ENCODE measurements at regions not wholly inside any gene's neighbourhood (a gene's known extent, or its start where the extent isn't known, plus 50 kb on each side); places are given as distances from the start of the nearest gene placed in this dataset.
A peak's percentile ranks its signal among the peaks of the same experiment; 100 is the strongest.

DNA sequence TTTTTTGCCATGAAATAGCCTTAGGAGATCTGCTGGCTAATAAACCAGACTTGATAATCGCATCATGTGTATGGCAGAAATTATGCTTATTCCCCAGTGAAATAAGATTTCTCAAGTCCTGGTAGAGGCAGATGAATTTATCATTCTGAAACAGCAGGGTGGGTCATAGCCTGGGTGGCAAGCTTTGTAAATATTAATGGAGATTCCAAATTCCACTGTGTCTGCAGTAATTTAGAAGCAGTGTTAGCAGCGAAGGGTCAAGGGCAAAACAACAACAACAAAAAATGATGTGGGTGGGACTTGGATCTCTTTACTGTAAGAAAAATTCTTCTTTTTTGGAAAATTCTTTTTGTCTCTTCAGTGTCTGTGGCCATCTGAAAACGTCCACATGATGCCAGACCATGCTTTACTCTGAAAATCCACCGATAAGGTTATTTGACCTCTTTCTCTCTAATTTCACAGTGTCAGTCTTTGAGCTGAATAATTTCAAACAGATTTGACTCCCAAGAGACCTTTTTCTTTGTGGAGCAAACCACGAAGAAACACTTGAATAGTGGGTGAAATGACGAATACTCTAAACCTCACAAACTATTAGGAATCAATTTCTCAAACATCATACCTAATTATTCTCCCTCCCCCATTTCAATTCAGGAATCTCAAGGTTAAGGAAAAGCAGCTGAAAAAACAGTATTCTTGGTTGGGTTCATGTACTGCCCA lies 106.0 kb upstream of the RPS23 start:
- no peak for DNase-seq

DNA sequence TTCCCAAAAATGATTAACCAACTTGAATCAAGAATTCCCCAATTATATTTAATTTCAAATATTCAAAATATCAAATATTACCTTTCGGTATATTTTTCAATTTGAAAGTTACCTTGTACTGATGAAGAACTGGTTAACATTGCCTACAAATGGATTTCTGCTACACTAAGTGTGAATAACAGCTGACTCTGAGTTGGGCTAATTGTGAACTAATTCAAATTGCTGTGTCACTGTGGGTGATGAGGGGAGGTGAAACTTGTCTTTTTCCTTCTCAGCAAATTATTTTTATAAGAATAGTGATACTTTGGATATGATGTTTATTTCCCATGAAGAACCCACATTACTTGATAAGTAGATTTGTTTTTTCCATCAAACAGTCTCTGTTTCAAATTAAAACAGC lies 103.4 kb upstream of the RPS23 start:
- no peak for DNase-seq

DNA sequence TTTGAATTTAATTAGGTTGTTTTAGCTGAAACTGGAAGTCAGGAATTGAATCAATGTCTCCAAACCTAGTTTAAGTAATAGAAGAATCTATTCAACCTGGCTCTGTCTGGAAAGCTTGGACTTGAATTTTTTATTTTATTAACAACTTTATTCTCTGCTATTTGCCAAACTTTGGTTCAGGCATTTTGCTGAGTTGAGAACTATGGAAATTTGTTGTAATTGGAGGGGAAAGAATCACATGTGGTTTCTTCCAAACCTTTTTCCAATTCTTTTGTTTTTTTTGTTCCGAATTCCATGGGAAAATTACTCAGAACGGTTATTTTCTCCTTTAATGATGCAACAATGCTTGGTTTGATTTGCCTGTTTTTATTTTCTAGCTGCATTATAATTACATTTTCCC lies 98.2 kb upstream of the RPS23 start:
- no peak for DNase-seq

DNA sequence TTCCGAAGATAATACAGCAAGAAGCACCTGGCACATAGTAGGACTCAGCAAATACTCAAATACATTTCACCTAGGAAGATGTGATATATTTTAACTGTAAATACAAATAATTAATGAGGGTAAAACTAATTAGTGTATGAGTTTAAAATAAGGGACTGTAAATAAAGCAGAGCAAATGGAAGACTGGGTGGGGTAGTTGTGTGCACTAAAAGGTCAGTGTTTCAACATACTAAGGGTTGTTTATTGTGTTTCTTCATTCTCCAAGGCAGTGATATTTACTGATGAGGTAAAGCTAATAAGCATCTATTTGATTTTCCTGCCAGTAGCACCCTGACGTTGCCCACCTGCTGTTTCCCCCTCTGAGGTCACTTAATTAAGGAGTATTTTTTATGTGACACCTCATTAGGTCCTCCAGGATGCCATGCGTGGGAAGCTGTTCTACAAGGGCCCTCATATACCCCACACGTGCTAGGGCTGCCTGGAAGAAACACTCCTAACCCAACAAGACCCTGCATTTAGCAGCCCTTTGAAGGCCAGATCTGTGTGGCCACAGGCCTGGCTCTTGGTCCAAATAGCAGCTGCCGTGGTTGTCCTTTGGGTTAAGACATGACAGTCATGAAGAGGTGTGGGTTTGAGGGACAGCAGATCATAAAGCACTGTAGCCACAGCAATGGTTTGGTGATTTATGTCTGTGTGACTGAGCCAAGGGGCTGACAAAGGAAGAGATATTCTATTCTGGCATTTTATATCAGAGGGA lies 97.5 kb upstream of the RPS23 start:
- DNase-seq: no peak

DNA sequence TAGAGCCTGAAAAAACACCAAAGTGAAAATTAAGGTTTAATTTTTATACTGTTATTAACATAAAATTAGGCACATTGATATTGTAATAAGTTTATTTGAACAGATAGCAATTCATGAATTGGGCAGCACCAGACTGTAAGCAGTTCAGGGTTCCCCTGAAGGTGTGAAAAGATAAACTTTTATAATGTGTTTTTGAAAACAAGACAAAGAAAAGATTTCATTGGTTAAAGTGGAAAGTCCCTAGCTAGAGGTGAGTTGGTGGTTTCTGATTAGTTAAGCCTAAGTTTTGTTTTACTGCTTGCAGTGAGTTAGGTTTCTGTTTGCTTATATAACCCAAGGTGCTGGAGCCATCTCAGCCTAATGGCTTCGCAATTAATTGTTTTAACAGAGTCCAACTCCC lies 96.5 kb upstream of the RPS23 start:
- no peak for DNase-seq

DNA sequence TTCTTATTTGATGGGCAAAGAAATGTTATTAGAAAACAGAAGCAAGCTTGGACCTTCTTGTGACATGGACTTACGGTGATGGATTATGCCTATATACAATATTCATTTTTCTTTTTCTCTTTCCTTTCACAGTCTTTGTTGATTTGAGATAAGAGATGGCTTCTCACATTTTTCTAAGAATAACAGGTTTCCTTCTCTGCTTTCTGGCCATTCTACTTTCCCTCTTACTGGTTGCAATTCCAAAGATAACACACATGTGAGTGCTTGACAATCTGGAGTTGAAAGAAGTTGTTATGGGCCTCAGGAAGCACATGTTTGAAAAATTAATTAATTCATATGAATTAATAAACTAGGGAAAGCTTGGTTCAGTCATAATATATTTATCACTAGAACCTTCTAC lies 89.8 kb upstream of the RPS23 start:
- DNase-seq: no peak

DNA sequence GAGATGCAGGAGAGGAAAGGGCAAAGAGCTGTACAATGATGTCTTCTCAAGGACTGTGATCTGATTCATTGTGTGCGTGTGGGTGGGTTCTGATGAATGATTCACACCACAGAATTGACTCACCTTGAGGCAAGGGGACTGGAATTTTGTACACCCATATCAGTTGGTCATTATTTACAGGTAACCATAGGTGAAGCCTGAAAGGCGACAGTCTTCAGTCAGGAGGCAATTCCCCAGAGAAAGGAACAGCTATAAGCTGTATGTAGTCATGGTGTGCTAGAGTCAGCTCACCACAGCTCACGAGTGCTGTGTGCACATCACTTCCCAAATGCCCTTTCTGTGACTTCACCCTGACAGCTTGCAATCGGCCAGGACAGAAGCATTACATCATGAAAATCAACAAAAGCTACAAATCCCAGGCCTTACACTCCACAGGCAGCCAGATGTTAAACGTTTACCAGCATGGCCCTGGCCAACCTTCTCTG lies 87.6 kb upstream of the RPS23 start:
- DNase-seq: no peak

DNA sequence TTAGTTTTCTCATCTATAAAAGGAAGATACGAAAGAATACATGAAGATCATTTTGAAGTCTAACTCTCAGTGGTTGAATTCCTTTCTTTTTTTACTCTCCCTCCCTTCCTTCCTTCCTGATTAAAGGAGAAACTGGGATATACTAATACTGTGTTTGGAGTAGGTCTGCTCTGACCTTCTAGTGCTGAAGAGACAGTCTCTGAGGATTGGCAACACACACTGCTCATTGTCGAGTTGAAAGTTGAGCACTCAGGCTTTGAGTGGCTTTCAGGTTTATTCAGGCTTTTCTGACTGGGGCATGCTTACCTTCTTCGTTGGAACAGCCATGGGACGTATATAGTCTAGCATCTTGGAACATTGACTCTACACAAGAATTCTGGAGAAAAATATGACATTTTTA lies 86.9 kb upstream of the RPS23 start:
- DNase-seq: no peak

DNA sequence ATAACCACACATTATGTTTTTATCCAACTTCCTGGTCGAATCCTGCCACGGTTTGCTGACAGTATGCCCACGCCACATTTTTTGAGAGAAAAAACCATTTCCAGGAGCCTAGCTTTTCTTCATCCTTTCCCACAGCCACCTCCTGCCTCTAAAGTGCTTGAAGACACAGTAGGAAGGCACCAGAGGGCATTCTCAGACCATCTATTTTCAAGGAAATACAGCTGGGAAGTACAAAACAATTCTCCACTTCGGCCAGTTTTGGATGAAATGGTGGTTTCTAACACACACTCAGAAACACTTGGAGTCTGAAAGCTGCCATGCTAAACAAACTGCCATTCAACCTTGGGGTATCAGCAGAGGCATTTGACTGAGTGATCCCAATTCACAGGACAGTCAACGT lies 86.3 kb upstream of the RPS23 start:
- no peak for DNase-seq

DNA sequence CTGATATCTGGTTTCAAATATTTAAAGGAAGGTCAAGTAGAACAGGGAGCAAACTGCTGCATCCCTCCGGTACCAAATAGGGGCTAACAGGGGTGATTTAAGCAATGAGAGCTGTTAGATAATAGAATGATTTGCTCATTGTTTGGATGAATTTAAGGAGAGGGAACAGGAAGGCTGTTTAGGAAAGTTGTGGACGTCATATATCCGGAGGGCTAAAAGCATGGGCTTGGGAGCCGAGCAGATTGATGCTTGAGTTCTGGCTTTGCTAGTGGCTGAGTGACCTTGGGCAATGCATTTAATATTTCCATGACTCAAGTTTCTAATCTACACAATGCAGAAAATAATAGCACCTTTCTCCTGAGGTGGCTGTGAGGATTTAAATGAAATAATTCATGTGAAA lies 85.4 kb upstream of the RPS23 start:
- no peak for DNase-seq

DNA sequence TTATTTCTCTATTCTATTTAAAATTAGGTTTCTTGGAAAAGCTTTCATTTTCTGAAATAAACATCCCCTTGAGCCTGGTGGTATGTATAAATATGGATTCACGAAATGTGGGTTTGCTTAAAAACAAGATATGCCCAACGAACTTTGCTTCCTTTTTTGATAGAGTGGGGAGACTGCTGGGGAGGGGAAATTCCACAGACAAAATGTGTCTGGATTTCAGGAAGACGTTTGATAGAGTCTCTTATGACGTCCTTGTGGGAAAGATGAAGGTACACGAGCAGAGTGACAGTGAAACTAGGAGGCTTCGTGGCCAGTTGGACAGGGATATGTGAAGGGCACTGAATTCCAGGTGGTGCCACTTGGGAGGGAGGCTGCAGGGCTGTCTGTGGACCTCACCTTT lies 84.5 kb upstream of the RPS23 start:
- DNase-seq: no peak

DNA sequence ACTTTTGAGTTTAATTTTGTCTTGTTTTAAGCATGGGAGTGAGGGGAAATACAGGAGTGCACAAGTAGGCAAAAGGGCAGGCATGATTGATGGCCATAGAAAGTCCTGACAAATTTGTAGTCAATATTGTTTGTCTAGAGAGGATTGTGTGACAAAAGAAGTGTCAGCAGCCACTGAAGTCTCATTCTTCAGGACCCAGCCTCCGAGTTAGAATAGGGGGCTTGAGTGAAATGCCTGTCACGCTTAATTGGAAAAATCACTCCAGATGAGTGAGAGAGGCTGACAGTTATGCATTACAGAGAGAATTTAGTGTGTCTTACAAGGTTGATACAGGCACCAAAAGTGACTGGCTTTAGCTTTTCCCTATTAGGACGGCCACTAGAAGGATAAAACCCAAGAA lies 81.9 kb upstream of the RPS23 start:
- no peak for DNase-seq

DNA sequence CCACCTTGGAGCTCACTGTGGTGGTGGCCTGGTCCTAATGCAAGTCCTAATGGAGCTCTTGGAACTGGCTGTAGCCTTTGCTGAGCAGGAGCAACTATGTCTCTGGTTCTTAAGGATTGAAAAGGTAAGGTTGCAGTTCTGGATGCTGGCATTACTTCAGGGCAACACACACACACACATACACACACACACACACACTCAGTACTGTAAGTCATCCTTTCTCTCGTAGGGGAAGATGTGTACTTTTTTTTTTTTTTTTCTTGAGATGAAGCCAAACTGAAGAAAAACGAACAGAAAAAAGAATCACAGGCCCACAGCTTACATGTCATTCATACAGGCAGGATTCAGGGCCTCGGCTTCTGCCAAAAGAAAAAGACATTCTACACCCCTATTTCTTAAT lies 81.1 kb upstream of the RPS23 start:
- DNase-seq: no peak

DNA sequence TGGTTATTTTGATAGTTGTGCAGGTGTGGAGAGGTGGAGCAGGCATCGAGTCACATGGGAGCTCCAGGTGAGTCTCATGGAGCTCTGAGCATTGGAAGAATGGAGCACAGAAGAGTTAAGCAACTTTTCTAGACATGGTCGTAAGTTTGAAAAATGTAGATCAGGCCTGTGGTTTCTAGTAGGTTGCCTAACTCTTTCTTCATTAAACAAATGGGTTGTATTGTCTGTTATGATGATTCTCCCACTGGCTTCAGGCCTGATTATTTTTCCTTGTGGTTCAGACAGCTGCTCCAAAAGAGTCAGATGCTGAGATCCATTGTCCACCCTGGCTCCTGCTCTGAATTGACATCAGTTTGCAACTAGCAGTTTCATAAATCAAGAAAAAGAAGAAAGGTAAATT lies 80.3 kb upstream of the RPS23 start:
- no peak for DNase-seq

DNA sequence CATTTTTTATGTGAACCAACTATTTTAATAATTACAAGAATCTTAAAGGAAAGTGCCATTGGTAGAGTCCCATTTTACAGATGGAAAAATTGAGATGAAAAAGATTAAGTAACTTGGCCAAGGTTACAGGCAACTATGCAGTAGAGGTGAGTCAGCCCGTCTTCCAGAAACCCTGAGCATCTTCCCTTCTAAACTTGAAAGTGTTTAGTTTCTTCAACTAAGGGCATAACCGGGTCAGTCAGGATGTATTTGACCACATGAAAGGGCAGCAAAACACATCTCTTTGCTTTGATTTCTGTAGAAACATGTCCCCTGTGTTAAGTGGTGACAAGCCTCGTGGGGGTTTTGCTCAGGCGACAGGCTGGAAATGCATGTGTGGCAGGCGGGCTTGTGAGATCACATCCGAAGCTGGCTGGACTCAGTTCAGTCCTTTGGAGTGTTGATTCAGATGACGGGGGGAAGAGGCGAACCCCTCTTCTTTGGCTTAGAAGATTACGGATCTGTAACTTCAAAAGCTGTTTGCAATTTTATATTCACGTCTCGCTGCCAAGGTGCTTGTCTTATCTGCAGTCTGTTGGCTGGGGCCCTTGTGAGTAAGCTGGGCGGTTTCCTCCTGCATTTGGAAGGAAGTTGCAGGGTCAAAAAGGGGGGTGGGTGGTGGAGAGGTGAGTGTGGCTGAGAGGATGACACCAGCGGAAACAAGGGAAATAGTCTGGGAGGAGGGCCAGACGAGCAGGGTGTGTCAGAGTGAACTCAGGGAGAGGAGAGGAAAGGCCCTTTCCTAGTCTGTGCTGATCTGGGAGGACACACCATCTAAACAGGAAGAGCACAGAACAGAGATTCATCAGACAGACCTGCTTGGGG lies 78.9 kb upstream of the RPS23 start:
- DNase-seq: peak in 3 of 4 experiments; percentile 3 to 39 (median 31)

DNA sequence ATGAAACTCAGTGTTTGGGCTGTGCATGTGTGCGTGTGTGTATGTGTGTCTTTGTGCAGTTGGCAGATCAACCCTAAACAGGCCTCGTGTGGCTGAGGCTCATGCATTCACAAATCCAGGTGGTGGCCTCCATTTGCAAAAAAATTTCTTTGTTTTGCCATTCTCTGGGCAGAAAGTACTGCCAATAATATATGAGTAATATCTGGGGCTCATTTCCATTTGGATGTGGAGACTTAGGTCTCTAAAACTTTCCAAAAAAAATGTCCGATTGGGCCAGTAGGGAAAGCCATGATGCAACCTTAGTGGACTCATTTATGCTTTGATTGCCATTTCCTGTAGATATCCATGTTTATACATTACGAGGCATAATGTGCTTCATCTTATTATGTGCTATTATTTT lies 77.9 kb upstream of the RPS23 start:
- DNase-seq: no peak

DNA sequence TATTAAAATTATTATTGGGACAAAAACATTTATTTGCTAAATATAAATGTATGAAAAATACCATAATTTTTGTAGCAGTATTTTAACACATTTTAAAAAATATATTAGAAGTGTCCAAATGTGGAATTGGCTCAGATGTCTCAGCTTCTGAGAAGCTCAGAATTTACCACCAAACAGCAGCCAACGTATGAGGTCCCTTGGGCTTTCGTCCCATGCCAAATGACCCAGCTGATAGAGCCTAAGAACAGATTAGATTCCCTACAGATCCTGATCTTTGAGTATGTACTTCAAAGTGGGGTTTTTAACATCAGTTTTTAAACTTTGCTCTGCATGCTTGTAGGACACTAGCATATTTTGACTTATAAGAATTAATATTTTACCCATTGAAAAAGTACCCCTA lies 77.3 kb upstream of the RPS23 start:
- no peak for DNase-seq

DNA sequence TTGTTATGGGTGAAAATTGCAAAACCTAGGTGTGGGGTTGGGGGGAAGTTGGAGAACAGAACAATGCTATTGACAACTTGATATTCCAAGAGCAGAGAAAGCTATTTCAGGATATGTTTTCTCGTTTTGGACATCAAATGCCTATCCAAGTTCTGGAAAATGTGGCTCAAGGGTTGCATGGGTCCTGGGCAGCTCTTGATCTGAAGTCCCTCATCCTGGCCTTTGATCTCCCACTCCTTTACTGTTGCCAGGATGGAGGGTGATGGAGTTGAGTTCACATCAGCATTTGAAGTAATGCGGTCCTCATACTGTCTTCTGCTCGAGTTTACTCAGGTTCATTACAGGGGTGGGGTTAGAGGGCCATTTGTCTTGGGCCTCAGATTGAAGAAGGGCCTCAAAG lies 76.9 kb upstream of the RPS23 start:
- no peak for DNase-seq

DNA sequence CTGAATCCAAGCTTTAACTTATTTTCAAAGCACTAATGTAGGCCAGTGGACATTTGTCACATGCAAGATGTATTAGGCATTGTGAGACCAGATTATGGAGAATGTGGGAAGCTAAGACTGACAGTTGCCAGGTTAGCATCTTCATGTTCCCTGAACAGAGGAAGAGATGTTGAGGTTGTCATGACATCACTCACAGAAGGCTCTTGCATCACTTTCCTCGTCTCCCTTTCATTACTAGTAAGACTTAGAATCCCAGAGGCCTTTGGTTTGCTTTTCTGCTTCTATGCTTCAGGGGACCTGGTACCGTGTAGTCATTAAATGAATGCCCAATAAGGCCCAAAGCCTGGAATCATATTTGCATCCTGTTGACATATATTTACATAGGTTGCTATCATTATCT lies 76.4 kb upstream of the RPS23 start:
- DNase-seq: no peak

DNA sequence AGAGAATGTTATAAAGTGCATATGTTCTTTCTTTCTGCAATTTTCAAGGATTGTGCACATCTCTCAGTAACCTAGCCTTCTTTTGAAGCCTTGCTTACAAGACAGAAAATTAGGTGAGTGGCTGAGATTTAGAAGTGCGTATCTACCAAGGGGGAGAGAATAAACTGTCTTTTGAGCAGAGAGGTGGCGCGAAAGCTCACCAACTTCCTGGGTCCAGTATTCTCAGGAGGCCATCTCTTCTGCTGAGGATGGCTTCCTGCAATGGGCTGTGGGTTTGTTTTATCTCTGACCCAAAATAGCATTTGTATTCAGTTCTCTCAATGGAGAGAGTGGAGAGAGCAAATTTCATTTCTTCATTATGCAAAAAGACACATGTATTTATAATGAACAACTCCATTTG lies 75.4 kb upstream of the RPS23 start:
- DNase-seq: no peak

DNA sequence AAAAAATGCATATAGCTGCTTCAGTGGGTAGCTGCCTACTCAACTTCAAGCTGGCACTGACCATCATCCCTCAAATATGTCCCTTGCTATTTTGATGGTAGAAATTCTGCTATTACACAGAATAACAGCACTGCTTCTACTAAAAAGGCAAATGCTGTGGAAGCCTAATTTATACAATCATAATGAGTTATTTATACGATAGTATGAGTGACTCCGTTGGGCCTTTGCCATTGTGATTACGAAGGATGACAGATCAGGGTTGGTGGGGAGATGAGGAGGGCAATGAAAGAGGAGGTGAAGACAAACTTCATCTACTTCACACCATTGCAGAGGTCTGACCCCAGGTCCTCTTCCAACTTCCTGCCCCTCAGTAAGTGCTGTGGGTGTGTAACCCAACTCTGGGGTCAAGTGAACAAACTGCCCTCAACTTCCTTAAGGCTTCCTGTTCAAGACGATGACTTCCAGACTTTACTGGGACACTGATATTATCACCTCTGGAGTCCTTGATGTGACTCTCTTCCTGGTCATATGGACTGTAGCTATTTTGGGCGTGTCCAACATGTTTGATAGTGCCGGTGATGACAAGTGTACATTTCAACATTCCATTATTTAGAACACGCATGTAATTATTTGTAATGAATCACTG lies 74.1 kb upstream of the RPS23 start:
- no peak for DNase-seq

DNA sequence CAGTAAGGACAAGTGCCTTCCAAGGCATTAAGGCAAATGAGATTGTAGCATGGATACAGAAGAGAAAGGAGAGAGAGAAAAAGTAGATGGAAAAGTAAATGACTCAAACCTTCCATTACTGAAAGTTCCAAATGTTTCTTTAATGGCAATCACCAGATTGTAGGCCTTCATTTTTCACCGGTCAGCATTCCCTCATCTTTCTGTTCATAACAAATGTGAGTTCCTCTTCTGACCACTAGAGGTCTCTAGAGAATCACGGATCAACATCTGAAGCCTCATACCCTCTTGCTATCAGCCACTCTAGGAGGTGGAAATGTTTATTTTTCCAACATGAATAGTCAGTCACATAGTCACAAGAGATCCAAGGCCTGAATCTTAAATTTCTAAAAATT lies 73.6 kb upstream of the RPS23 start:
- no peak for DNase-seq

DNA sequence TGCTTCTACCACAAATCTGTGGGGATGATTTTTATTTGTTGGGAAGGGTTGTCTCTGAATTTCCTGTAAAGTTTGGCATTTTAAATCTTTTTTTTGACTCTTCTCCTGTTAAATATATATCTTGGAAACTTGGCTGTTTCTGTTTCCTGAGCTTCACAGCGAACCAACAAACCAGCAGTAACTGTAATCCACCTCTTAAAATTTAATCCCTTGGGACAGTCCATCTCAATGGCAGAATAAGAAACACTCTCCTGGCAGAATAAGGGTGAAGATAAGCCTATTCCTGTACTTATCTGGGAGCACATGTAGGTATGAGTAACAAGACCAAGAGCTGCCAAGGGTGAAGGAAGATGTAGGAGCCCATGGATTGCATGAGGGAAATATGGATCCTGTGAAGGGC lies 73.1 kb upstream of the RPS23 start:
- no peak for DNase-seq

All from activated CD4-positive, CD25-positive, alpha-beta regulatory T cell (primary cell).